Activated CD4-positive, alpha-beta T cell treated with anti-CD3 and anti-CD28 coated beads for 48 hours (primary cell): ENCODE measurements at regions not wholly inside any gene's neighbourhood (a gene's known extent, or its start where the extent isn't known, plus 50 kb on each side); places are given as distances from the start of the nearest gene placed in this dataset.

Source experiments
- DNase-seq: peaks from one replicate; pipeline ENCODE4 v3.0.0-alpha.2; 2020

- DNase-seq, result no peak
Observed at GRCh38 chr6:8608737-8609136, 173.4 kb upstream of the SLC35B3 start.

GRCh38 chr6:8589941-8590729 is 154.8 kb upstream of the SLC35B3 start:
- no peak for DNase-seq

DNA sequence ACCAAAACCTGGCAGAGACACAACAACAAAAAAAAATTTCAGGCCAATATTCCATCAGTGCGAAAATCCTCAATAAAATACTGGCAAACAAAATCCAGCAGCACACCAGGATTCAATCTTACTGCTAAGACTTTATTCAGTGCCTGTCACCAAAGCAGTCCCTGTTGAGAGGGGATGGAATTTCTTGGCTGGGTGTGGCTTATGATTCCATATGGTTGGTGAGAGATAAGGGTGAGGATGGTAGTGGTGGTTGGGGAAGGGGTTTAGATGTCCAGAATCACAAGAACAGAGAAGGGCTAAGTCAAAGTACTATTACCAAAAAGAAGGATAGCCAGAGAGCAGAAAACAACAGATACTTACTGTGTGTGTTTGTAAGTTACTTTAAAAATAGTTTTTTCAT is 152.8 kb upstream of the SLC35B3 start:
- no peak for DNase-seq

DNA sequence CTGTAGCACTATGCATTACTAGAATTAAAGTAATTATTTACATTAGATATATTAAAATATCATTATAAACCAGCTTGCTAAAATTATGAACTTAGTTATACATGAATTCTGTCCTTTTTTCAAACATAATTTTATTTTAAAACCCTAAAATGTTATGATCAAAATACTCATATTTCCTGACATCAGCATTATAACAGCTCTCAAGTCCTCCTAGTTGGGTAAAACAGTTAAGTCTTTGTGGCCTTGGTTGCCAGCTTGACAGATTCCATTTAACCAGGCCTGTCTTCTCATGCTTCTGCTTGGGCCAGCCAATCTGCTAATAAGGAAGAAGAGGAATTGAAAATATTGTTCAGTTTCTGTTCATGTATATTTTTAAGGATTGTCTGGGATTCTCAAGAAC is 147.9 kb upstream of the SLC35B3 start:
- DNase-seq, result no peak

- no peak for DNase-seq
Observed at GRCh38 chr6:8579372-8579771, 144.0 kb upstream of the SLC35B3 start.

- no peak for DNase-seq
Observed at GRCh38 chr6:8578006-8578405, 142.7 kb upstream of the SLC35B3 start.

GRCh38 chr6:8574749-8575468 is 139.6 kb upstream of the SLC35B3 start:
- no peak for DNase-seq

GRCh38 chr6:8574311-8574710 is 139.0 kb upstream of the SLC35B3 start:
- DNase-seq, result no peak

- no peak for DNase-seq
Observed at GRCh38 chr6:8570256-8570920, 135.0 kb upstream of the SLC35B3 start.

DNA sequence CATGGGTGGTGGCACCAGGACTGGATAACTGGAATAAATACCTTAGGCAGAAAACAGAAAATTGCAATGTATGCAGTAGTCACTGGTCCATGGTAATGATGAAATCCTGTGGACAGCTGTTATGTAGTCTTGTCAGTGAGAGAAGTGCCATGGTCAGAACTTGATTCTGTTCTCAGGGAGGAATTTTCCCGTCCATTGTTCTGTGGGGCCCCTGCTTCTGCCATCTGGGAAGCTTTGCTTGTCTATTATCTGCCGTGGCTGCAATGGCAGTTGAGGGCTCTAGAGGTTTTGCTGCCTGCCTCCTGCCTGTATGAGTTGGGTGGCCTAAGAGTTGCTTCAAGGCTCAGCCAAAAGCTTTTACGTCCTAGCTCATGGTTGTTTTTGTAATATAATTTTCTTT is 126.8 kb upstream of the SLC35B3 start:
- DNase-seq, result no peak

DNA sequence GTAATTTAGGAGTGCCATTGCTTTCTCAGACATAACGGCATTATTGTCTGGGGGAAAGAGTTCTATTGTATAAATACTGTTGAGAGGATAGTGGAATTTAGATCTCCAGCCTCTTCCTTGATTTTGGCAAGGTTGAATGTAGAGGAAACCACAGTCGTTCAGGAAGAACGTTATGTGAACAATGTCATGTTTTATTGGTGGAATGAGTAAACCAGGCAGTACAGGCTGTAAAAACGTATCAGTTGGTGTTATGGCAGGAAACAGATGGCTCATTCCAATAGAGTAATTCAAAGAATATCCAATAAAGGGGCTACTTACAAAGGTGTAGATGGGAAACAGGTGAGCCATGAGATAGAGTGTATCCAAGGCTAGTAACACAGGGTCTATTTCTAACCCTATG is 123.6 kb upstream of the SLC35B3 start:
- DNase-seq, result no peak

DNA sequence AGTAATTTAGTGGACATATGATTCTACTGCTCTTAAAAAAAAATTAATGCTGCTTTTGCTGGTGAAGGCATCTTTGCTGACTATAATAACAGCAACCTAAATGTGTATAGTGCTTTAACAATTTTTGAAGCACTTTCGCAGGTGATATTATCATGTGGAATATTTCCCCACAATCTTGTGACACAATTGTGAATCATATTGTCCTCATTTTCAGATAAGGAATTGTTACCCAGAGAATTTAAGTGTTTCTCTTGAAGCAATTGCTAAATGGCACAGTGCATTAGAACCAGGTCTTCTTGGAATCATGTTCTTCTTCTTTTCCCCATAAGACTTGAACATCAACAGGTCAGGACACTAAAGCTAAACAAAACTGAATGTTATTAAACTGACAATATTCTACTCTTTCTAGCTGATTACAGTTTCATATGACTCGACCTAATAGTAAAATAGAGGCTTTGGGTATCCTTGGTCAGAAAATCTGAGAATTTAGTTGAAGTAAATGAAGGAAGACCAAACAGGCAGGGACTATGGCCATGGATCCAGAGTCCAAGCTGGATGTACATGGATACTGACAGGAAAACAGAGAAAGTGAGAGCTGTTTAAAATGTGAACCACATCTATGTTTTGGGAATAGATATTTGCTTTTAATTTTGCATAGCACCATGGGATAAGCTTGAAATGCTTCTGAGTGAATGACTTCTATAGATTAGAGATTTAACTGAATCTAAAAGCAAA is 121.8 kb upstream of the SLC35B3 start:
- no peak for DNase-seq

DNA sequence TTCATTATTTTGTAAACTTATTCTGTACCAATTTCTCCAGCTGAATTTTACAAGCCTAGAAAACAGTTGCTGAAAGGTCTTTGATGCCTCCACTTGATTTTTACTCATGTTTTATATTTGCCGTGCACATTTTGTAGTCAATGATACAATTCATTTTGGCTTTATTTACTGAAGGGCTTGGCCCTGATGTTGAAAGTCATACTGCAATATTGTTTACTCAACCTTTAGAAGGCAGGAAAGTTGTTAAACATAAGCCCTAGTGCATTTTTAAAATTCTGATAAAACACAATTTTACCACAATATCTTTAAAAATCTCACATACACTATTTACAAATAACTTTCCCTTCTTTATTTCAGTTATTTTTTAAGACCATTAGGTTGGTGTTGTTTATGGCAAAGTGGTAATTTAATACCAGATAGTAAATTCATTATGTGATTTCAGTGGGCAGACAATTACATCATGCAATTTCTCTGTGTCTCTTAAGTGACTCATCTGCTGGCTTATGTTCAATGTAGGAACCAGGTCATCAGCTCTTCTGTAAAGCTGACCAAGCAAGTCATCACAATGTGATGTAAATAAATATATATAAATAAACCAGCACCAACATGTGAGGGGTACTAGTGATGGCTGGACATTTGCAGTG is 121.1 kb upstream of the SLC35B3 start:
- DNase-seq, result no peak

- DNase-seq, result no peak
Observed at GRCh38 chr6:8551993-8552392, 116.6 kb upstream of the SLC35B3 start.

DNA sequence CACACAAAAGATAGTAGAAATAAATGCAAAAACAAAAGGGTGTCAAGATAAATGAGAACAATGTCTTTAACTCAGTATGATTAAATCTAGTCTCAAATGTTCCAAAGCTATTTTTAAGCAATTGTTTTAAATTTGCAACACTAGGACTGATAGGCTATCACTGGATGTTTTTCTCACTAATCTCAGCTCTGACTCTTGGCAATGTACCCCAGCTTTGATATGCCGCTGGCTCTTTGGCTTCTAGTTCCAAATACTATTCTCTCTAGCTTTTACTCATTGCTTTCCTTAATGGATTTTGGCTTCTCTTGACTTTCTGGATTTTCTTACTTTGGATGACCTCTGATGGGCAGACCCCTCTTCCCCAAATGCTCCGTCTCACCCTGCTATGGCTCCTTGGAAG is 116.0 kb upstream of the SLC35B3 start:
- no peak for DNase-seq

- no peak for DNase-seq
Observed at GRCh38 chr6:8549074-8549790, 113.9 kb upstream of the SLC35B3 start.

GRCh38 chr6:8546496-8546895 is 111.2 kb upstream of the SLC35B3 start:
- no peak for DNase-seq

GRCh38 chr6:8545336-8545735 is 110.0 kb upstream of the SLC35B3 start:
- DNase-seq, result no peak

GRCh38 chr6:8543714-8544113 is 108.4 kb upstream of the SLC35B3 start:
- DNase-seq, result no peak

- DNase-seq, result no peak
Observed at GRCh38 chr6:8539453-8539852, 104.1 kb upstream of the SLC35B3 start.

- DNase-seq, result no peak
Observed at GRCh38 chr6:8536122-8536521, 100.8 kb upstream of the SLC35B3 start.

GRCh38 chr6:8535519-8535918 is 100.2 kb upstream of the SLC35B3 start:
- no peak for DNase-seq
